B cell (primary cell): ENCODE measurements at regions not wholly inside any gene's neighbourhood (a gene's known extent, or its start where the extent isn't known, plus 50 kb on each side); places are given as distances from the start of the nearest gene placed in this dataset.

Source experiments
- ATAC-seq: fragments of 200-7000 bp; cut with Tn5 transposase; one replicate; pipeline ENCODE4 v1.10.0; 2021; ENCODE audit warnings: low read depth, mild to moderate bottlenecking, moderate number of reproducible peaks, moderate library complexity
- CTCF ChIA-PET: fragments of 350-600 bp; sonication (Branson Sonifier 250); formaldehyde crosslinking; loops from one replicate; lab custom pipeline; 2021; ENCODE audit warnings: antibody characterized with exemption, inconsistent platforms; lab: Charles Lee
- POLR2A ChIA-PET: fragments of 350-600 bp; sonication (Branson Sonifier 250); formaldehyde crosslinking; loops from one replicate; lab custom pipeline; 2021; ENCODE audit warnings: antibody characterized with exemption; lab: Charles Lee
- DNase-seq: peaks from one replicate; pipeline ENCODE4 v3.0.0; 2013
- H2AFZ ChIP-seq: 2 replicates; pipeline ENCODE4 v1.6.1; 2012; ENCODE audit warnings: mild to moderate bottlenecking, low read depth, low read length; ENCODE audit not compliant: insufficient read depth, poor library complexity, severe bottlenecking
- H3K27ac ChIP-seq, 2 donors: 1 replicate in 1 of 2; 2 replicates in 1 of 2; pipeline ENCODE4 v1.5.1; 2012 to 2013; ENCODE audit warnings: low read length in 2 of 2, mild to moderate bottlenecking in 2 of 2, moderate library complexity in 1 of 2
- H3K27me3 ChIP-seq, 4 experiments: fragments of 200-600 bp in 1 of 4; sonication (generic) in 1 of 4; replicated peaks in 1 of 4; 1 replicate in 2 of 4; 2 replicates in 2 of 4; pipeline versions ENCODE4 v1.6.1 to v1.7.0; 2013 to 2016; ENCODE audit warnings: low read length in 3 of 4, mild to moderate bottlenecking in 2 of 4, mixed read lengths in 1 of 4, moderate library complexity in 1 of 4; ENCODE audit not compliant: insufficient read depth in 4 of 4, control insufficient read depth in 3 of 4; ENCODE audit errors: control extremely low read depth in 1 of 4
- H3K36me3 ChIP-seq, 2 experiments: replicated peaks in 1 of 2; 1 replicate in 1 of 2; 2 replicates in 1 of 2; pipeline versions ENCODE4 v1.6.1 to v1.7.1; 2013; ENCODE audit warnings: low read length in 1 of 2; ENCODE audit not compliant: insufficient read depth in 2 of 2, control insufficient read depth in 1 of 2; ENCODE audit errors: control extremely low read depth in 1 of 2, extremely low read depth in 1 of 2
- H3K4me1 ChIP-seq, 2 donors: fragments of 200-600 bp in 1 of 2; sonication (generic) in 1 of 2; 1 replicate in 1 of 2; 2 replicates in 1 of 2; pipeline versions ENCODE4 v1.5.1 to v1.6.1; 2013 to 2017; ENCODE audit warnings: low read length in 2 of 2; ENCODE audit not compliant: control insufficient read depth in 2 of 2, insufficient read depth in 2 of 2
- H3K4me2 ChIP-seq: replicated peaks from 2 replicates; pipeline ENCODE3; 2012; ENCODE audit warnings: mild to moderate bottlenecking, low read depth, low read length; ENCODE audit not compliant: poor library complexity, severe bottlenecking
- H3K4me3 ChIP-seq, 5 experiments: fragments of 200-600 bp in 1 of 5; sonication (generic) in 1 of 5; 1 replicate in 3 of 5; 2 replicates in 2 of 5; pipeline versions ENCODE4 v1.5.1 to v1.7.0; 2011 to 2016; ENCODE audit warnings: low read length in 4 of 5, mild to moderate bottlenecking in 4 of 5, low read depth in 2 of 5, control low read depth in 1 of 5, moderate library complexity in 1 of 5; ENCODE audit not compliant: insufficient read depth in 1 of 5; ENCODE audit errors: control extremely low read depth in 1 of 5, extremely low read depth in 1 of 5
- H3K79me2 ChIP-seq: fragments of 200-600 bp; sonication (generic); one replicate; pipeline ENCODE4 v1.6.0; 2016; ENCODE audit warnings: low read length; ENCODE audit not compliant: control insufficient read depth, insufficient read depth
- H3K9ac ChIP-seq: fragments of 200-600 bp; sonication (generic); 2 replicates; pipeline ENCODE4 v1.6.1; 2017; ENCODE audit warnings: mild to moderate bottlenecking, low read length, moderate library complexity
- H3K9me3 ChIP-seq, 3 donors: one replicate each; pipeline versions ENCODE4 v1.6.1 to v1.7.1; 2013; ENCODE audit warnings: low read length in 2 of 3; ENCODE audit not compliant: control insufficient read depth in 2 of 3, insufficient read depth in 1 of 3; ENCODE audit errors: control extremely low read depth in 1 of 3
- H4K20me1 ChIP-seq: 2 replicates; pipeline ENCODE4 v1.6.0; 2012; ENCODE audit warnings: mild to moderate bottlenecking, low read length; ENCODE audit not compliant: insufficient read depth, control insufficient read depth, poor library complexity, severe bottlenecking
- H3K27ac Mint-ChIP-seq: one replicate; pipeline ENCODE4 v1.8.0; 2021; ENCODE audit warnings: mixed read lengths
- H3K27me3 Mint-ChIP-seq: one replicate; pipeline ENCODE4 v1.8.0; 2021; ENCODE audit warnings: mixed read lengths
- H3K4me1 Mint-ChIP-seq: one replicate; pipeline ENCODE4 v1.8.0; 2021; ENCODE audit warnings: mixed read lengths
- H3K4me3 Mint-ChIP-seq: one replicate; pipeline ENCODE4 v1.8.0; 2021; ENCODE audit warnings: mixed read lengths
- H3K9me3 Mint-ChIP-seq: one replicate; pipeline ENCODE4 v1.8.0; 2022; ENCODE audit warnings: mixed read lengths; ENCODE audit not compliant: insufficient read depth
- EZH2 ChIP-seq: IDR thresholded peaks from 2 replicates; pipeline ENCODE4 v1.6.1; 2012; ENCODE audit warnings: borderline replicate concordance, low read depth, mild to moderate bottlenecking, moderate library complexity, low read length; ENCODE audit not compliant: insufficient read depth, poor library complexity, severe bottlenecking
- WGBS: methylation state at CpG from one replicate; pipeline ENCODE4 v1.1.5; 2013; ENCODE audit warnings: missing lambda C conversion rate; ENCODE audit not compliant: insufficient coverage; 5-methylcytosine and 5-hydroxymethylcytosine counted together
- intact Hi-C: fragments of 100-400 bp; cut with micrococcal nuclease; formaldehyde crosslinking; loops from one replicate; pipeline ENCODE4 v1.10.0; 2022
- TF ChIP-seq, protein P1 (sequence below): fragments of 200-600 bp; IDR thresholded peaks from one replicate; pipeline ENCODE4 v1.8.0; 2022; ENCODE audit warnings: antibody characterized with exemption, mild to moderate bottlenecking

DNA sequence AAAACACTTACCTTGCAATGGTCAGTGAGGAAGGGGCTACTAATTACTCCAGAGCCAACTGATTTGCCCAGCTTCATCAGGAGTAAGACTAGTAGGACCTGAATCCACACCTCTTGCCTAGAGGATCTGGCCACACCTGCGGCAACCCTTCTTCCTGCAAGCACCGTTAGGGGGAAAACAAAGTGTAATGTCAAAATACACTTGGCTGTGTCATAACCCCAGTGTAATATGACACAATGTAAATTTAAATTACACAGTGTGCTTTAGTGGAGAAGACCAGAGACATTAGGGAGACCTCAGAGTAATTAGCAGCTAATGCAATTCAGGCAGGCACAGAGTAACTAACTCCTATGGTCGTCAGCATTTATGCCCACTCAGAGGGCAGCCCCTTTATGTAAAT, 308.5 kb upstream of the ARRDC4 start:
- TF ChIP-seq EZH2: no peak
- TF ChIP-seq, protein P1, sequence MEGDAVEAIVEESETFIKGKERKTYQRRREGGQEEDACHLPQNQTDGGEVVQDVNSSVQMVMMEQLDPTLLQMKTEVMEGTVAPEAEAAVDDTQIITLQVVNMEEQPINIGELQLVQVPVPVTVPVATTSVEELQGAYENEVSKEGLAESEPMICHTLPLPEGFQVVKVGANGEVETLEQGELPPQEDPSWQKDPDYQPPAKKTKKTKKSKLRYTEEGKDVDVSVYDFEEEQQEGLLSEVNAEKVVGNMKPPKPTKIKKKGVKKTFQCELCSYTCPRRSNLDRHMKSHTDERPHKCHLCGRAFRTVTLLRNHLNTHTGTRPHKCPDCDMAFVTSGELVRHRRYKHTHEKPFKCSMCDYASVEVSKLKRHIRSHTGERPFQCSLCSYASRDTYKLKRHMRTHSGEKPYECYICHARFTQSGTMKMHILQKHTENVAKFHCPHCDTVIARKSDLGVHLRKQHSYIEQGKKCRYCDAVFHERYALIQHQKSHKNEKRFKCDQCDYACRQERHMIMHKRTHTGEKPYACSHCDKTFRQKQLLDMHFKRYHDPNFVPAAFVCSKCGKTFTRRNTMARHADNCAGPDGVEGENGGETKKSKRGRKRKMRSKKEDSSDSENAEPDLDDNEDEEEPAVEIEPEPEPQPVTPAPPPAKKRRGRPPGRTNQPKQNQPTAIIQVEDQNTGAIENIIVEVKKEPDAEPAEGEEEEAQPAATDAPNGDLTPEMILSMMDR: no peak
- H3K9ac ChIP-seq: no peak overlapping the region
- H3K4me1 ChIP-seq: no peaks in the 10 kb centered on the region
- no peak for DNase-seq
- intact Hi-C loops: no loop called here
- ATAC-seq: no peak
- peaks cover 0 to 5% (median 0%) of the 10 kb centered on the region in 3 donors for H3K9me3 ChIP-seq
- no peaks in the 10 kb centered on the region for H4K20me1 ChIP-seq
- H2AFZ ChIP-seq: no peak overlapping the region
- no peaks in the 10 kb centered on the region for H3K36me3 ChIP-seq
- no peak overlapping the region for H3K27ac ChIP-seq
- ChIA-PET POLR2A (no interaction called here), CTCF (no interaction called here)
- peaks cover 4% of the 10 kb centered on the region for H3K27me3 Mint-ChIP-seq
- no peaks in the 10 kb centered on the region for H3K4me1 Mint-ChIP-seq
- no peaks in the 10 kb centered on the region for H3K27me3 ChIP-seq
- WGBS: 20% methylated on average over 1 of the region's 3 CpGs
- no peak overlapping the region for H3K4me3 ChIP-seq
- H3K4me2 ChIP-seq: no peak overlapping the region
- no peaks in the 10 kb centered on the region for H3K79me2 ChIP-seq
- peaks cover 1% of the 10 kb centered on the region for H3K9me3 Mint-ChIP-seq
- H3K27ac Mint-ChIP-seq: no peak overlapping the region
- H3K4me3 Mint-ChIP-seq: no peak overlapping the region

DNA sequence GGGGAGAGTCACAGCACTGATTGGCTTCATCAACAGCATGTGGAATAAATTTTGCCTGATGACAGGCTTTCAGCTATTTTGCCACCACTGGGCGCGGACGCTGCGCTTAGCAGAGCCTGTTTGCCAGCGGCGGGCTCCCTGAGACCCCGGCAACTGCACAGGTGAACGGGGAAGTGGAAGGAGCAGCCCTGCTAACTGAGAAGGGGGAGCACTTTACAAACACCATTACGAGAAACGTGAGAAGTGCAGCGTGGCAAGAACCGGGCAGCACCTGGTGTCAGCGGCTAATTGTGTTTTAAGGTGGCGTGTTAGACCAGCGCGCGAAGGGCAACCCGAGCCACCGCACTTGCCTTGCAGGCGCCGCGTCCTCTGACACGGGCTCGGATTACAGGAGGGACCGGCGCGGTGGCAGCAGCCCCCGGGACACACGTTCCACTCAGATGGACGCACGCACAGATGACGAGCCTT, 307.8 kb upstream of the ARRDC4 start:
- TF ChIP-seq, protein P1: no peak
- TF ChIP-seq EZH2: no peak
- POLR2A ChIA-PET: no interaction called here
- Histone ChIP-seq H3K27me3 (no peaks in the 10 kb centered on the region), H4K20me1 (no peaks in the 10 kb centered on the region), H2AFZ (no peak overlapping the region), H3K4me2 (no peak overlapping the region), H3K9me3 (peaks cover 0 to 5% (median 0%) of the 10 kb centered on the region in 3 donors), H3K4me1 (no peaks in the 10 kb centered on the region), H3K27ac (no peak overlapping the region), H3K79me2 (no peaks in the 10 kb centered on the region), H3K36me3 (no peaks in the 10 kb centered on the region), H3K4me3 (no peak overlapping the region), H3K9ac (no peak overlapping the region)
- Mint-ChIP-seq H3K4me3 (no peak overlapping the region), H3K27me3 (peaks cover 4% of the 10 kb centered on the region), H3K27ac (no peak overlapping the region), H3K4me1 (no peaks in the 10 kb centered on the region), H3K9me3 (peaks cover 3% of the 10 kb centered on the region)
- CTCF ChIA-PET: no interaction called here
- 30% methylated on average over 29 of the region's 32 CpGs for WGBS
- no peak for DNase-seq
- ATAC-seq: no peak
- intact Hi-C loops: no loop called here
